GM19351 (cell line): ENCODE measurements at regions not wholly inside any gene's neighbourhood (a gene's known extent, or its start where the extent isn't known, plus 50 kb on each side); places are given as distances from the start of the nearest gene placed in this dataset.
"Not testable (repeated sequence)": the region's sequence is repeated elsewhere in the genome, so short reads cannot be mapped to it uniquely, and the experiment has no call there.

Experiments
- ATAC-seq: cut with Tn5 transposase; IDR thresholded peaks from one replicate; pipeline ENCODE4 v1.9.1; 2021; ENCODE audit warnings: mild to moderate bottlenecking, moderate library complexity; ENCODE audit not compliant: unreplicated experiment

DNA sequence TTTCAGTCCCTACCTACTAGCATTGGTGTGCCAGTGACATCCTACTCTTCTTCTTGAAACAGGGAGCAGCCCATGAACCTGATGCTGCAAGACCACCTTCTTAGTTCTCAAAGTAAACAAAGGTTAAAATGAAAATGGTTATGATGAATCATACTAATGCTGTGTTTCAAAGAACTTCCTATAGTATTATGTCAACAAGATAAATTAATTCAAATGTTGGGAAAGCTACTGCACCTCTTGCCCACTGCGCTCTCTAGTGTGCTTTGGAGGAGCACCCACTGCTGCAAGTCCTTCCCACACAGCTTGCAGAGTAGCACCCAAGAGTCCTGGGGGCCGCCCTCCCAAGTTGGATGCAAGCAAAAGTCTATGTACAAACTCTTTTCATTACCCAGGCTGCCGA is 81.1 kb downstream of the CD200R1L start:
- no peak for ATAC-seq

- no peak for ATAC-seq
Observed at GRCh38 chr3:112763258-112763657, 83.4 kb downstream of the CD200R1L start.

GRCh38 chr3:112761062-112761638 is 85.5 kb downstream of the CD200R1L start:
- no peak for ATAC-seq

- ATAC-seq, result no peak
Observed at GRCh38 chr3:112759681-112760080, 87.0 kb downstream of the CD200R1L start.

DNA sequence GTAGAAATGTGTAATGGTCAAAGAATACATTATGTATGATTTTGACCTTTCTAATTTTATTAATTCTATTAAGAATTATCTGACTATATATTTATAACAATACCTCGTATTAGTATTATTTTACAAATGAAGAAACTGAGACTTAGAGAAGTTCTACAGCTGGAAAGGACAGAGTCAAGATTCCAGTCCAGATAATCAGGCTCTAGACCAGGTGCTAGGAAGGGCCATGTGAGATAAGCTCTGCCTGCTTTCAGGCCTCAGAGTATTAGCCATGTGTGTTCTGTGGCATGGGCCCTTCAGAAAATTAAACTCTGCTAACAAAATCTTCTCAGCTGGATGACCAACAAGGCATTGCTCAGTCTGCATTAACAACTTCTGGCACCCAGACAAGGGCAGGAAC is 87.5 kb downstream of the CD200R1L start:
- no peak for ATAC-seq

- ATAC-seq, result no peak
Observed at GRCh38 chr3:112757197-112757596, 89.5 kb downstream of the CD200R1L start.

DNA sequence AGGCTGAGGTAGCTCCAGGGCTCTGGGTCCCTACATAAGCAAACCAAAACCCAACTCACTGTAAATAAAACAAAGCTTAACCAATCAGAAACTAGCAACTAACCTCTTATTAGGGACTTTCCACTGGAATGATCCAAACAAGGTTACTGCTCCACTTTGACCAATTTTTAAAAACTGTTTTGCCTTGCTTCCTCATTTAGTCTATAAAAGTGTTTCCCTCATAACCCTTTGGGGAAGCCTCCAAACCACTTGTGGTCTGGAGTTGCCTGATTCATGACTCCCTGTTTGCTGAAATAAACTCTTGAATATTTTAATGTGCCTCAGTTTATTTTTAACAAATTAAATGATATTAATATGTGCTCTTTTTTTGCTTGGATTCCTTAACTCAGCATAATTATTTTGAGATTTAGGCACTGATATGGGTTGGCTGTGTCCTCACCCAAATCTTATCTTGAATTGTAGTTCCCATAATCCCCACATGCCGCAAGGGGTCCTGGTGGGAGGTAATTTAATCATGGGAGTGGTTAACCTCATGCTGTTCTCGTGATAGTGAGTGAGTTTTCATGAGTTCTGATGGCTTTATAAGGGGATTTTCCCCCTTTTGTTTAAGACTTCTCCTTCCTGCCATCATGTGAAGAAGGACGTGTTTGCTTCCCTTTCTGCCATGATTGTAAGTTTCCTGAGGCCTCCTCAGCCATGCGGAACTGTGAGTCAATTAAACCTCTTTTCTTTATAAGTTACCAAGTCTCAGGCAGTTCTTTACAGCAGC is 90.6 kb downstream of the CD200R1L start:
- no peak for ATAC-seq

- ATAC-seq, result not testable (repeated sequence)
Observed at GRCh38 chr3:112755046-112755445, 91.6 kb downstream of the CD200R1L start.

DNA sequence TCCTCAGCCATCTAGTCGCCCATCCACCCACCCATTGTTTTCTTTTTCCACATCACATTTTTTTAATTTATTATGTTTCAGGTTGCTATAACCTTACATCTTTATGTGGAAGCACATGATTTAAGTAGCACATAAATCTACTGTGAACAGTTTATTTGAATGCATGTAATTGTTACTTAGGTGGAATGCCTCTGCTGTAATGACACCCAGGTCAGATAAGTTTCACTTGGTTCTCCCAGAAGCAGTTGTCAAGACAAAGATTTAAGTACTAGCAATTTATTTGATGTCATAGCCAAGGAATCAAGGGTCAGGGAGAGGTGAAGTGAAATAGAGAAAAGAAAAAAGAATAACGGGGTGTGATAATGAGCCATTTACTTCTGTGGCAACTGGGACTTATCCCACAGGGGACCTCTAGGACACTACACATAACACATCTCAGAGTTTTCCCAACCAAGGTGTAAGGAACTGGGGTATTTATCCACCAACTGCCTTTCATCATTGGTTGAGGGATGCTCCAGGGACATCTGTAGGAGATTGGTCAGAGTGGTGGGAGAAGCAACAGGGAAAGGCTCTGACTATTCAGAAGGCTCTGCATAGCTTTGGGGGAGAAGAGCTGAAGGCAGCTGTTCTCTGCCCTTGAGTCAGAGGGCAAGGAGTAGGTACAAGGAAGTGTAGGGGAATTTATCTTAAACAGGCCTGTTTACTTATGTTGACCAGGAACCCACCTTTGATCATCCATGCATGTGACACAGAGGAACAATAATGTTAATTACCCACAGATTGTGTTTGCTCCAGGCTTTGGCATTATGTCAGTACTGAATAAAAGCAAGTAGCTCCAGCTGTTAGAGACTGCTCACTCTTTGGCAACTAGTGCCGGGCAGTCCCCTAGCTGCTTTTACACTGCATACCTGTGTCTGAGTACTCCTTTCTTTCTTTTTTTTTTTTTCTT is 94.8 kb downstream of the CD200R1L start:
- no peak for ATAC-seq

DNA sequence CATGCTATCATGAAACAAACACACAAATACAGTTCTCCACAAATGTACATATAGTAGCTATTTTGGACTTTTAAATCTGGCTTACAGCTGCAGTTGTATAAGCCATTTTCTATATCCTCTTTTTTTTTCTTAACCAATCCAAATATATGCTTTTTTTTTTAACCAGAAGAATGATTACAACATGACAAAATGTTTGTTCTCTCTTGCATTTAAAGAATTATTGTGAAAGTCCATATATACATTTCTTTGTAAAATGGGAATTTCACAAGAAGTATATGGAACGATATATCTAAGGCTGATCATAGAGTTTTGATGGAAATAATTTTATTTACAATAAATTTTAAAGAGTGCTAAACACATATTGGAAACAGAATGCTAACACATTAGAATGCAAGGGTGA is 95.6 kb downstream of the CD200R1L start:
- ATAC-seq, result no peak

DNA sequence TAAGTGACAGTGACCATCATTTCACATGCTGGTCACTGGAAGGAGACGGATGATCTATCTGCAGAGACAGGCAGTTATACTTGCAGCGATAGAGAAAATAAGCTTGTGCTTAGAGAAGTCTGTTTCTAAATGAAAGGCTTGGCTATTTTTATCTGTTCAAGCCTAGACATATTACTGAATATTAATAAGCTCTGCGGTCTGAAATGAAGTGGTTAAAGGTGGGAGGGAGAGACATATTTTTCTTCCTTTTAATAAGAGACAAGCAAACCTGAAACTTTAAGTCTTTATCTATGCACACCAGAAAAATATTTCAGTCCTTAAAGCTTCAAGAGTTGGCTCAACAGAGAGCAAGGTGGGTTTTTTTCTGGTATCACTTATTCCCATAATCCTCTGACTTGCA is 99.0 kb downstream of the CD200R1L start:
- no peak for ATAC-seq

DNA sequence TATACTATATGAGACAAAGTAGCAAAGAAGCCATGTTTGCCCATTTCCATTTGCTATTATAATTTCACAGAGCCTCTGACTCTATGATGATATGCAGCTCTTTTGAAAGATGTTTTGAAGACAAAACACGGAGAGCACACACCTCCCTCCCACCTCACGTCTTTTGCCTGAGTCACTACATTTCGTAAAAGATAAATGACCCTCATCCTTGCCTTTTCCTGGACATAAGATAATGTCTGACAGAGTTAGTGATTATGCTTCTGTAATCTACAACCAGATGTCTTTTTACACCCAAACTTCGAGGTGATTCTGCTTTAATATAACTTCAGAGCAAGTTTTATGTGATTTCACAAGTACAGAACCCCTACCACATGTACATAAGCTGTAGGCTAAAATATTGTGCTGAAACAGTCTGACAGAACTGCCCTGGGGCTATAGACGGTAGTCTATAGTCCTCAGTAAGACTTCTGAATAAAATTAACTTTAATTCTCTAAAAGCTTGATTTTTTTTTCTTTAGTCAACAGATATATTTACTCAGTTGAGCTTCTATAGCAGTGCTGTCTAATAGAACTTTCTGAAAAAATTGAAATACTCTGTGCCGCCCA is 99.9 kb downstream of the CD200R1L start:
- no peak for ATAC-seq

DNA sequence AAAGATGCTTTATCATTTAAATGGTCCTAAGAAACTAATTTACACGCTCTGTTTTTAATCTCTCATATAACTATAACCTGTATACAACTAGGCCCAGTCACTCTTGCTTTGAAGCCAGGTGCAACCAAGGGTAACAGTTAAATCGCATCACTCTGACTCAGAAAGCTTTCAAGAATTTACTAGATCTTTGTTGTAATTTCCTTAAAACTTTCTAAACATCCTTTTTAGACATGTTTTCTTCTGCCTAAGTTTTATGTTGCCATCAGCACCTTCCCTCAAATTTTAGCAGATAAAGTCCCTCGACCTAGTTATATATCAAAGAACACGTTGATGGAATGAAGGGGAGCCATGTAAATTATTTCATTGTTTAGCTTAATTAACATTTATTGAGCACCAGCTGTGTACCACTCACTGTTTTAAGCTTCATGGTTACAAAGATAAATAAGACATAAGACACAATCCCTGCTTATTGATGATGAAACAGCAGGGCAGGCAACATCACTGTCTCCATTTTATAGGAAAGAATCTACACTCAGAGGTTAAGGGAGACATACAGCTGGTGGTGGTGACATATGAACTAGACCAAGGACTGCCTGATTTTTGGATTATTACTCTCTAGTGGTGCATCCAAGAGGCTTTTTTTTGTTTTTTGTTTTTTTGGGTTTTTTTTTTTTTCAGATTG is 101.0 kb downstream of the CD200R1L start:
- no peak for ATAC-seq

DNA sequence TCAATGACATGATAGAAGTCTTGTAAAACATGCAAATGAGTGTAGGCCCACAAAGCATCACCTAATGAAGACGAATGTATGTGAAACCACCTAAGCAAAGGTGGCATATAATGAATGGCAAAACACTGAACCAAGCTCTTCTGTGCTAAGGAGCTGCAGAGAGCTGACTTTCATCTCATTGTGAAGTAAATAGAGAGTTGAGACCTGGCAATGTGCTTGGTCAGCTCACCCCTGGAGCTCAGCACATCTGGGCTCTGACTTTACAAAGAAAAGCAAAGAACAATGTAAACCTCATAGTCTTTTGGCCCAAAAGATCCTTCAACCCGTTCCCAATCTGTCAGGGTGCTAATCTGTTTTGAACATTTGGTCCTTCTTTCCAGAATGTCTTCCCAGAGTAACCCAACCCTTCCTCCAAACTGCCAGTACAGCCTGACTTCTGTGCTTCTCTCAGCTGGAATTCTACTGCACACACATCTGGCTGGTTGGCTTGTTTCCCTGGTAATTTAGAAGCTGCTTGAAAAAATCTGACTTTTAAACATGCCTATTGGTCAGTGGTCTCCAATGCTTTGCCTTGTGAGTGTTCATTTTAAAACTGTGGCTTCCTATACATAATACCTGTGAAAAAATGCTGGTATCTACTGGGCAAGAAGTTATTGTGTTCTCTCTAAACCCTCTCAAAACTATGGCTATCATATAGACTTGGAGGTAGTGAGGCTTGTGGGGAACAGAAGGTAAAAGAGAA is 101.7 kb downstream of the CD200R1L start:
- ATAC-seq, result no peak

DNA sequence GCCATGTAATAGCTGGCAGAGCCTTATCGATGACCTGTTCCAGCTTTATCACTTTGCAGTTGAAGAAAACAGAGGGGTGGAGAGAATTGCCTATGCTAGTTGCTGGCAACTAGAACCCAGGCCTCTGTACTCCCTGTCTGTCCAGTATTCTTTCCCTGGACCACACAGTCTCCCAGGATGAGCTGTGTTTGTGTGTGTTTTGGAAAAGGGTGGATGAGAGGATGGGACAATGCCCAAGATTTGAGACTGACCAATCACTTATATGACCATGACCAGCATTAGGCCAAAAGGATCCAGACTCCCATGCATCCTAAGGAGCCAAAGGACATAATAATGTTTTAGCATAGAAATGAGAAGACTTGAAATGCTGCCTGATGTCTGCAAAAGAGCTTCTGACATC is 102.6 kb downstream of the CD200R1L start:
- no peak for ATAC-seq

DNA sequence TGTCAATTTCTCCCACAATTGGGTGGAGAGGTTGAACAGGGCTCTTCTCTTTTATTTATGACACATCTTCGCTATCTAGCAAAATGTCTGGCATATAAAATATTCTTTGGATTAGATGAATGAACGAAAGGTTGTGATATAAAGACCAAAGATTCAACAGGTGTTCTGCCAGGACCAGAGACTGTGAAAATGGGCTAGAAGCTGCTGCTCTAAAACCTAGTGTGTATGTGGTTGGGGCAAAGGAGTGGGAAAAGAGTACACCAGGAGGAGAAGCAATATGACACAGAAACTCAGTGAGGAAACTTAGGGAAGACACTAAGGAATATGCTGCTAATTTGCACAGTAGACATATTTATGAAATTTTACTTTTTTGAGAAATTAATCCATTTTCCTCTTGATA is 102.0 kb upstream of the CCDC80 start:
- ATAC-seq, result no peak

GRCh38 chr3:112741983-112742382 is 101.0 kb upstream of the CCDC80 start:
- no peak for ATAC-seq

- ATAC-seq, result no peak
Observed at GRCh38 chr3:112740835-112741234, 99.9 kb upstream of the CCDC80 start.

DNA sequence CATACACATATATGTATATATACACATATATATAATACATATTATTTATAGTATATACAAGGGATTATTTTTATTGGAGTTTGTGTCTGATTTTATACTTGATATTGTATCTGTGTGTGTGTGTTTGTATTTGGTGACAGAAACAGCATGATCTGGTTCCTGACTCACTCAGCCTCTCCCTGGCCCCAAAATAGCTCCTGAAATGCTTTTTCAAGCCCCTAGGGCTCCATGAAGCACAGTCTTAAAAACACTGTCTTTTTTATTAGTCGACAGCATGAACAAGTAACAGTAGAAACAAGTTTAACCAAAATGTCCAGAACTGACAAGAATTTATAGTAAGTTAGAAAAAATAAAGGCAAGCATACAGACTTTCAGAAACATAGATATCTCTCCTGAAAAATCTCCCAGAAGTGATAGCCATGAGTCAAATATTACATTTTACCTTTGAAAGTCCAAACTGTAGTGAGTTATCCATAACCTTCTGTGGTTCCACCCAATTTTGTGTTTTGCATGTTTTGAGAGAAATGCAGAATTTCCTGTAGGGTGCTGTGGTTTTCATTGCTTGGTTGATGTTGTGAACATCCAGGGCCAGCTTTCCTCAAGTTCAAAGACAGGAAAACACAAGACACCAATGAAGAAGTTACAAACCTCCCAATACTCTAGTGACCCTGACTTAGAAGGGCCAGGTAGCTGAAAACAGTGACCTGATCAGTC is 98.5 kb upstream of the CCDC80 start:
- no peak for ATAC-seq
